IMR-90 (cell line): ENCODE measurements at regions not wholly inside any gene's neighbourhood (a gene's known extent, or its start where the extent isn't known, plus 50 kb on each side); places are given as distances from the start of the nearest gene placed in this dataset.

ENCODE experiments used
- ATAC-seq: fragments of 200-7000 bp; cut with Tn5 transposase; 2 replicates; pipeline ENCODE4 v1.9.1; 2020; ENCODE audit warnings: low read depth, mild to moderate bottlenecking, moderate library complexity
- BruUV-seq: library from RNA; stranded (reverse); fragments of 400-500 nt; replicated peaks from 2 replicates; lab custom pipeline; 2021; lab: Mats Ljungman, UMichigan
- CTCF ChIA-PET: fragments of 300-600 bp; formaldehyde crosslinking; extraction: SDS; loops from one replicate; lab custom pipeline; 2021; ENCODE audit warnings: antibody characterized with exemption; lab: Yijun Ruan, JAX
- POLR2A ChIA-PET: fragments of 300-600 bp; sonication (Branson Sonifier 250); formaldehyde crosslinking; loops from one replicate; lab custom pipeline; 2022; ENCODE audit warnings: antibody characterized with exemption; ENCODE audit not compliant: unreplicated experiment; lab: Charles Lee
- DNase-seq: peaks from one replicate; pipeline ENCODE4 v3.0.0; 2013
- H2AFZ ChIP-seq: replicated peaks from 2 replicates; pipeline ENCODE3; 2013; ENCODE audit warnings: low read length, mild to moderate bottlenecking; ENCODE audit not compliant: poor library complexity
- H2AK5ac ChIP-seq: 2 replicates; pipeline ENCODE4 v1.6.1; 2013; ENCODE audit warnings: low read depth, low read length, inconsistent platforms
- H2AK9ac ChIP-seq: replicated peaks from 2 replicates; pipeline ENCODE3; 2013; ENCODE audit warnings: mild to moderate bottlenecking, low read depth, low read length, moderate library complexity; ENCODE audit not compliant: poor library complexity
- H2BK120ac ChIP-seq: 2 replicates; pipeline ENCODE4 v1.6.1; 2013; ENCODE audit warnings: low read depth, low read length, inconsistent platforms
- H2BK15ac ChIP-seq: 3 replicates; pipeline ENCODE4 v1.6.1; 2013; ENCODE audit warnings: low read depth, low read length, inconsistent platforms
- H2BK20ac ChIP-seq: 2 replicates; pipeline ENCODE4 v1.6.1; 2013; ENCODE audit warnings: low read depth, mild to moderate bottlenecking, inconsistent platforms, low read length, moderate library complexity
- H2BK5ac ChIP-seq: 2 replicates; pipeline ENCODE4 v1.6.1; 2013; ENCODE audit warnings: mild to moderate bottlenecking, low read depth, low read length, inconsistent platforms; ENCODE audit not compliant: poor library complexity, severe bottlenecking
- H3K14ac ChIP-seq: replicated peaks from 2 replicates; pipeline ENCODE4 v1.6.1; 2013; ENCODE audit warnings: low read depth, low read length, inconsistent platforms
- H3K18ac ChIP-seq: 2 replicates; pipeline ENCODE4 v1.6.1; 2013; ENCODE audit warnings: low read depth, low read length, control low read depth
- H3K23ac ChIP-seq: 2 replicates; pipeline ENCODE4 v1.6.1; 2013; ENCODE audit warnings: low read depth, low read length, inconsistent platforms
- H3K27ac ChIP-seq: 2 replicates; pipeline ENCODE4 v1.5.1; 2013; ENCODE audit warnings: mild to moderate bottlenecking, control low read depth, low read length; ENCODE audit not compliant: insufficient read depth
- H3K27me3 ChIP-seq: 2 replicates; pipeline ENCODE4 v1.6.1; 2013; ENCODE audit warnings: low read length; ENCODE audit not compliant: control insufficient read depth, insufficient read depth
- H3K36me3 ChIP-seq: 2 replicates; pipeline ENCODE4 v1.6.1; 2013; ENCODE audit warnings: low read length, mixed read lengths; ENCODE audit not compliant: control insufficient read depth, insufficient read depth
- H3K4ac ChIP-seq: 2 replicates; pipeline ENCODE4 v1.6.1; 2013; ENCODE audit warnings: low read depth, low read length, inconsistent platforms
- H3K4me1 ChIP-seq: 2 replicates; pipeline ENCODE4 v1.6.1; 2013; ENCODE audit warnings: low read length, mixed read lengths; ENCODE audit not compliant: control insufficient read depth, insufficient read depth
- H3K4me2 ChIP-seq: 2 replicates; pipeline ENCODE4 v1.6.1; 2013; ENCODE audit warnings: low read depth, mild to moderate bottlenecking, control low read depth, low read length, moderate library complexity
- H3K4me3 ChIP-seq: 2 replicates; pipeline ENCODE4 v1.5.1; 2013; ENCODE audit warnings: low read depth, mild to moderate bottlenecking, control low read depth, low read length, moderate library complexity; ENCODE audit not compliant: insufficient read depth
- H3K56ac ChIP-seq: 2 replicates; pipeline ENCODE4 v1.6.1; 2013; ENCODE audit warnings: low read length, inconsistent platforms; ENCODE audit not compliant: insufficient read depth; ENCODE audit errors: extremely low read depth
- H3K79me1 ChIP-seq, 2 experiments: 2 replicates each; pipeline ENCODE4 v1.6.1; 2013; ENCODE audit warnings: low read length in 2 of 2, inconsistent platforms in 1 of 2, low read depth in 1 of 2
- H3K9ac ChIP-seq: 2 replicates; pipeline ENCODE4 v1.6.1; 2013; ENCODE audit warnings: low read depth, low read length, control low read depth
- H3K9me1 ChIP-seq: 2 replicates; pipeline ENCODE4 v1.6.1; 2013; ENCODE audit warnings: low read length, inconsistent platforms; ENCODE audit not compliant: insufficient read depth
- H3K9me3 ChIP-seq: 2 replicates; pipeline ENCODE4 v1.6.1; 2013; ENCODE audit warnings: low read length; ENCODE audit not compliant: control insufficient read depth, insufficient read depth
- H4K20me1 ChIP-seq: 2 replicates; pipeline ENCODE4 v1.6.1; 2013; ENCODE audit warnings: low read length, inconsistent platforms; ENCODE audit not compliant: insufficient read depth
- H4K5ac ChIP-seq: 2 replicates; pipeline ENCODE4 v1.6.1; 2013; ENCODE audit warnings: mild to moderate bottlenecking, low read depth, low read length, control low read depth
- H4K8ac ChIP-seq, 2 experiments: 2 replicates each; pipeline ENCODE4 v1.6.1; 2013; ENCODE audit warnings: low read depth in 2 of 2, low read length in 2 of 2, control low read depth in 1 of 2, inconsistent platforms in 1 of 2
- H4K91ac ChIP-seq: 2 replicates; pipeline ENCODE4 v1.6.1; 2013; ENCODE audit warnings: low read depth, low read length, inconsistent platforms; ENCODE audit not compliant: insufficient read depth
- BHLHE40 ChIP-seq: fragments of 150-350 bp; IDR thresholded peaks from 2 replicates; pipeline ENCODE4 v1.6.1; 2016; ENCODE audit warnings: mild to moderate bottlenecking, low read depth, low read length
- CEBPB ChIP-seq: IDR thresholded peaks from 2 replicates; pipeline ENCODE4 v1.6.1; 2012; ENCODE audit warnings: low read depth, low read length, improper control_type of control experiment
- CHD1 ChIP-seq: IDR thresholded peaks from 2 replicates; pipeline ENCODE4 v1.6.1; 2012; ENCODE audit warnings: low read depth, low read length, improper control_type of control experiment
- ELK1 ChIP-seq: fragments of 150-350 bp; IDR thresholded peaks from 2 replicates; pipeline ENCODE4 v1.6.1; 2016; ENCODE audit warnings: low read depth, mild to moderate bottlenecking, low read length, moderate library complexity, borderline replicate concordance
- FOS ChIP-seq: fragments of 150-350 bp; IDR thresholded peaks from 2 replicates; pipeline ENCODE4 v1.6.1; 2016; ENCODE audit warnings: low read depth, low read length
- MAFK ChIP-seq: IDR thresholded peaks from 2 replicates; pipeline ENCODE4 v1.6.1; 2012; ENCODE audit warnings: low read depth, low read length, improper control_type of control experiment
- MAZ ChIP-seq: IDR thresholded peaks from 2 replicates; pipeline ENCODE4 v1.6.1; 2012; ENCODE audit warnings: low read depth, mild to moderate bottlenecking, low read length, improper control_type of control experiment, moderate library complexity, borderline replicate concordance
- MXI1 ChIP-seq: IDR thresholded peaks from 2 replicates; pipeline ENCODE4 v1.6.1; 2012; ENCODE audit warnings: low read depth, mild to moderate bottlenecking, low read length, moderate library complexity, borderline replicate concordance
- NFE2L2 ChIP-seq: fragments of 150-350 bp; IDR thresholded peaks from 2 replicates; pipeline ENCODE4 v1.6.1; 2016; ENCODE audit warnings: low read depth, mild to moderate bottlenecking, low read length
- POLR2A ChIP-seq: IDR thresholded peaks from 2 replicates; pipeline ENCODE4 v1.6.1; 2012; ENCODE audit warnings: mild to moderate bottlenecking, low read depth, low read length
- RAD21 ChIP-seq: IDR thresholded peaks from 2 replicates; pipeline ENCODE4 v1.6.1; 2012; ENCODE audit warnings: low read length, improper control_type of control experiment
- RCOR1 ChIP-seq: IDR thresholded peaks from 2 replicates; pipeline ENCODE4 v1.6.1; 2012; ENCODE audit warnings: mild to moderate bottlenecking, low read length, improper control_type of control experiment; ENCODE audit not compliant: insufficient replicate concordance
- RFX5 ChIP-seq: IDR thresholded peaks from 2 replicates; pipeline ENCODE4 v1.8.0; 2012; ENCODE audit warnings: low read depth, mild to moderate bottlenecking, low read length, moderate library complexity
- SMC3 ChIP-seq: fragments of 150-350 bp; IDR thresholded peaks from 2 replicates; pipeline ENCODE4 v1.6.1; 2016; ENCODE audit warnings: low read depth, mild to moderate bottlenecking, antibody characterized with exemption, low read length, moderate library complexity
- USF2 ChIP-seq: fragments of 150-350 bp; IDR thresholded peaks from 2 replicates; pipeline ENCODE4 v1.6.1; 2017; ENCODE audit warnings: mild to moderate bottlenecking, antibody characterized with exemption, low read length, low read depth
- WGBS, 2 experiments: methylation state at CpG; one replicate each; pipeline versions ENCODE4 v1.1.5 to v1.1.7; 2013; ENCODE audit warnings: missing lambda C conversion rate in 2 of 2; ENCODE audit not compliant: insufficient read length in 1 of 2; ENCODE audit errors: extremely low coverage in 2 of 2; 5-methylcytosine and 5-hydroxymethylcytosine counted together
- dilution Hi-C: fragments of 300-500 bp; cut with HindIII; formaldehyde crosslinking; loops from one replicate; pipeline ENCODE4 v1.14.3; 2018; ENCODE audit warnings: low sequenced_read_pairs; ENCODE audit not compliant: unreplicated experiment
- in situ Hi-C: fragments of 300-500 bp; cut with MboI; formaldehyde crosslinking; loops from 3 replicates; pipeline ENCODE4 v1.14.3; 2019; ENCODE audit warnings: low sequenced_read_pairs, inconsistent platforms, mixed read lengths
- intact Hi-C: fragments of 100-400 bp; cut with micrococcal nuclease; formaldehyde crosslinking; loops from 2 replicates; pipeline ENCODE4 v1.10.0; 2022
- TF ChIP-seq, protein P1 (sequence below): conservative IDR thresholded peaks from 2 replicates; pipeline ENCODE4 v1.5.1; 2012; ENCODE audit warnings: mild to moderate bottlenecking, low read depth, low read length, improper control_type of control experiment

- Histone ChIP-seq H2AK5ac (no peak overlapping the region), H2BK20ac (no peak overlapping the region), H3K27ac (no peak overlapping the region), H2BK15ac (no peak overlapping the region), H2BK5ac (no peak overlapping the region), H3K4me1 (no peaks in the 10 kb centered on the region), H3K79me1 (no peaks in the 10 kb centered on the region), H4K91ac (no peak overlapping the region), H3K4me2 (no peak overlapping the region), H3K9ac (no peak overlapping the region), H3K4me3 (no peak overlapping the region), H2AFZ (no peak overlapping the region), H4K20me1 (no peaks in the 10 kb centered on the region), H3K56ac (no peak overlapping the region), H2BK120ac (no peak overlapping the region), H3K9me3 (no peaks in the 10 kb centered on the region), H4K8ac (no peak overlapping the region), H3K23ac (no peak overlapping the region), H3K14ac (no peak overlapping the region), H3K27me3 (no peaks in the 10 kb centered on the region), H3K18ac (no peak overlapping the region), H3K4ac (no peak overlapping the region), H4K5ac (no peak overlapping the region), H3K36me3 (no peaks in the 10 kb centered on the region), H3K9me1 (no peaks in the 10 kb centered on the region), H2AK9ac (no peak overlapping the region)
- ChIA-PET CTCF (no interaction called here), POLR2A (no interaction called here)
- dilution Hi-C loops, result no loop called here
- 40% methylated on average over 1 of the region's 4 CpGs; no CpG with 5 or more reads in 1 of the 2 experiments for WGBS, 2 experiments
- in situ Hi-C loops, result no loop called here
- intact Hi-C loops, result no loop called here
- BruUV-seq, result no TSS peak
- no peak for ATAC-seq
- DNase-seq, result no peak
- TF ChIP-seq POLR2A, result no peak
- TF ChIP-seq ELK1, result no peak
- TF ChIP-seq RAD21, result no peak
- TF ChIP-seq MAZ, result no peak
- TF ChIP-seq FOS, result no peak
- TF ChIP-seq MXI1, result no peak
- TF ChIP-seq MAFK, result no peak
- TF ChIP-seq BHLHE40, result no peak
- TF ChIP-seq RFX5, result no peak
- no peak for TF ChIP-seq USF2
- TF ChIP-seq RCOR1, result no peak
- TF ChIP-seq CEBPB, result no peak
- no peak for TF ChIP-seq CHD1
- TF ChIP-seq NFE2L2, result no peak
- TF ChIP-seq SMC3, result no peak
- TF ChIP-seq, protein P1, sequence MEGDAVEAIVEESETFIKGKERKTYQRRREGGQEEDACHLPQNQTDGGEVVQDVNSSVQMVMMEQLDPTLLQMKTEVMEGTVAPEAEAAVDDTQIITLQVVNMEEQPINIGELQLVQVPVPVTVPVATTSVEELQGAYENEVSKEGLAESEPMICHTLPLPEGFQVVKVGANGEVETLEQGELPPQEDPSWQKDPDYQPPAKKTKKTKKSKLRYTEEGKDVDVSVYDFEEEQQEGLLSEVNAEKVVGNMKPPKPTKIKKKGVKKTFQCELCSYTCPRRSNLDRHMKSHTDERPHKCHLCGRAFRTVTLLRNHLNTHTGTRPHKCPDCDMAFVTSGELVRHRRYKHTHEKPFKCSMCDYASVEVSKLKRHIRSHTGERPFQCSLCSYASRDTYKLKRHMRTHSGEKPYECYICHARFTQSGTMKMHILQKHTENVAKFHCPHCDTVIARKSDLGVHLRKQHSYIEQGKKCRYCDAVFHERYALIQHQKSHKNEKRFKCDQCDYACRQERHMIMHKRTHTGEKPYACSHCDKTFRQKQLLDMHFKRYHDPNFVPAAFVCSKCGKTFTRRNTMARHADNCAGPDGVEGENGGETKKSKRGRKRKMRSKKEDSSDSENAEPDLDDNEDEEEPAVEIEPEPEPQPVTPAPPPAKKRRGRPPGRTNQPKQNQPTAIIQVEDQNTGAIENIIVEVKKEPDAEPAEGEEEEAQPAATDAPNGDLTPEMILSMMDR, result no peak
Measured at GRCh38 chr7:32364581-32364980, 125.6 kb downstream of the LSM5 start.
